ENCODE measurements at regions not wholly inside any gene's neighbourhood (a gene's known extent, or its start where the extent isn't known, plus 50 kb on each side); places are given as distances from the start of the nearest gene placed in this dataset.
"Not testable (repeated sequence)": the region's sequence is repeated elsewhere in the genome, so short reads cannot be mapped to it uniquely, and the experiment has no call there.

- Histone ChIP-seq H3K4me1 (ENCODE audit: low read length) (no peaks in the 10 kb centered on the region), H2AFZ (ENCODE audit: low read length) (no peak overlapping the region), H3K27ac (ENCODE audit: low read length) (no peak overlapping the region), H3K36me3 (replicated peaks; ENCODE audit: insufficient read depth, low read length) (no peaks in the 10 kb centered on the region), H3K9ac (ENCODE audit: low read length) (no peak overlapping the region), H3K4me3 (ENCODE audit: low read length) (no peak overlapping the region), H3K27me3 (replicated peaks; ENCODE audit: insufficient read depth, low read length) (no peaks in the 10 kb centered on the region), H3K9me2 (replicated peaks; ENCODE audit: insufficient read depth, low read length) (no peaks in the 10 kb centered on the region), H3F3A (ENCODE audit: insufficient read depth, low read length) (no peaks in the 10 kb centered on the region), H3K9me3 (replicated peaks; ENCODE audit: insufficient read depth, low read length) (no peaks in the 10 kb centered on the region), H3K79me2 (ENCODE audit: low read length) (no peaks in the 10 kb centered on the region), H3K4me2 (ENCODE audit: low read depth, low read length) (no peak overlapping the region), H4K20me1 (ENCODE audit: insufficient read depth, low read length) (no peaks in the 10 kb centered on the region)
- TF ChIP-seq EZH2phosphoT487 (IDR thresholded peaks at IDR 0.05; ENCODE audit: low read length) (no peak), EZH2 (optimal IDR thresholded peaks at IDR 0.05; ENCODE audit: low read depth, low read length) (no peak)
- TF ChIP-seq, protein P1, sequence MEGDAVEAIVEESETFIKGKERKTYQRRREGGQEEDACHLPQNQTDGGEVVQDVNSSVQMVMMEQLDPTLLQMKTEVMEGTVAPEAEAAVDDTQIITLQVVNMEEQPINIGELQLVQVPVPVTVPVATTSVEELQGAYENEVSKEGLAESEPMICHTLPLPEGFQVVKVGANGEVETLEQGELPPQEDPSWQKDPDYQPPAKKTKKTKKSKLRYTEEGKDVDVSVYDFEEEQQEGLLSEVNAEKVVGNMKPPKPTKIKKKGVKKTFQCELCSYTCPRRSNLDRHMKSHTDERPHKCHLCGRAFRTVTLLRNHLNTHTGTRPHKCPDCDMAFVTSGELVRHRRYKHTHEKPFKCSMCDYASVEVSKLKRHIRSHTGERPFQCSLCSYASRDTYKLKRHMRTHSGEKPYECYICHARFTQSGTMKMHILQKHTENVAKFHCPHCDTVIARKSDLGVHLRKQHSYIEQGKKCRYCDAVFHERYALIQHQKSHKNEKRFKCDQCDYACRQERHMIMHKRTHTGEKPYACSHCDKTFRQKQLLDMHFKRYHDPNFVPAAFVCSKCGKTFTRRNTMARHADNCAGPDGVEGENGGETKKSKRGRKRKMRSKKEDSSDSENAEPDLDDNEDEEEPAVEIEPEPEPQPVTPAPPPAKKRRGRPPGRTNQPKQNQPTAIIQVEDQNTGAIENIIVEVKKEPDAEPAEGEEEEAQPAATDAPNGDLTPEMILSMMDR (IDR thresholded peaks at IDR 0.05; ENCODE audit: low read length), result no peak
- DNase-seq, result no peak
These were observed 79.8 kb upstream of the DIO2 start for GRCh38 chr14:80291101-80291500.

GRCh38 chr14:80286744-80287143 lies 75.4 kb upstream of the DIO2 start:
- H3K4me1 ChIP-seq (ENCODE audit: low read length); H2AFZ ChIP-seq (ENCODE audit: low read length); H3K9ac ChIP-seq (ENCODE audit: low read length); H3K4me3 ChIP-seq (ENCODE audit: low read length); H3F3A ChIP-seq (ENCODE audit: insufficient read depth, low read length); H4K20me1 ChIP-seq (ENCODE audit: insufficient read depth, low read length); H3K27ac ChIP-seq (ENCODE audit: low read length); H3K79me2 ChIP-seq (ENCODE audit: low read length); H3K9me3 ChIP-seq (replicated peaks; ENCODE audit: insufficient read depth, low read length); H3K27me3 ChIP-seq (replicated peaks; ENCODE audit: insufficient read depth, low read length); DNase-seq; H3K36me3 ChIP-seq (replicated peaks; ENCODE audit: insufficient read depth, low read length); H3K9me2 ChIP-seq (replicated peaks; ENCODE audit: insufficient read depth, low read length); H3K4me2 ChIP-seq (ENCODE audit: low read depth, low read length): not testable (repeated sequence)

GRCh38 chr14:80278293-80279023 lies 67.2 kb upstream of the DIO2 start:
- H3K9ac ChIP-seq (ENCODE audit: low read length), result no peak overlapping the region
- no peaks in the 10 kb centered on the region for H3K27me3 ChIP-seq (replicated peaks; ENCODE audit: insufficient read depth, low read length)
- no peak overlapping the region for H3K4me2 ChIP-seq (ENCODE audit: low read depth, low read length)
- no peaks in the 10 kb centered on the region for H4K20me1 ChIP-seq (ENCODE audit: insufficient read depth, low read length)
- H3K27ac ChIP-seq (ENCODE audit: low read length), result no peak overlapping the region
- H3K79me2 ChIP-seq (ENCODE audit: low read length), result no peaks in the 10 kb centered on the region
- no peaks in the 10 kb centered on the region for H3K9me2 ChIP-seq (replicated peaks; ENCODE audit: insufficient read depth, low read length)
- H3K36me3 ChIP-seq (replicated peaks; ENCODE audit: insufficient read depth, low read length), result no peaks in the 10 kb centered on the region
- no peak overlapping the region for H3K4me3 ChIP-seq (ENCODE audit: low read length)
- no peaks in the 10 kb centered on the region for H3K4me1 ChIP-seq (ENCODE audit: low read length)
- no peak for DNase-seq
- no peaks in the 10 kb centered on the region for H3F3A ChIP-seq (ENCODE audit: insufficient read depth, low read length)
- no peak for TF ChIP-seq EZH2phosphoT487 (IDR thresholded peaks at IDR 0.05; ENCODE audit: low read length)
- TF ChIP-seq, protein P1 (IDR thresholded peaks at IDR 0.05; ENCODE audit: low read length), result no peak
- no peak for TF ChIP-seq EZH2 (optimal IDR thresholded peaks at IDR 0.05; ENCODE audit: low read depth, low read length)
- H3K9me3 ChIP-seq (replicated peaks; ENCODE audit: insufficient read depth, low read length), result no peaks in the 10 kb centered on the region
- no peak overlapping the region for H2AFZ ChIP-seq (ENCODE audit: low read length)

DNA sequence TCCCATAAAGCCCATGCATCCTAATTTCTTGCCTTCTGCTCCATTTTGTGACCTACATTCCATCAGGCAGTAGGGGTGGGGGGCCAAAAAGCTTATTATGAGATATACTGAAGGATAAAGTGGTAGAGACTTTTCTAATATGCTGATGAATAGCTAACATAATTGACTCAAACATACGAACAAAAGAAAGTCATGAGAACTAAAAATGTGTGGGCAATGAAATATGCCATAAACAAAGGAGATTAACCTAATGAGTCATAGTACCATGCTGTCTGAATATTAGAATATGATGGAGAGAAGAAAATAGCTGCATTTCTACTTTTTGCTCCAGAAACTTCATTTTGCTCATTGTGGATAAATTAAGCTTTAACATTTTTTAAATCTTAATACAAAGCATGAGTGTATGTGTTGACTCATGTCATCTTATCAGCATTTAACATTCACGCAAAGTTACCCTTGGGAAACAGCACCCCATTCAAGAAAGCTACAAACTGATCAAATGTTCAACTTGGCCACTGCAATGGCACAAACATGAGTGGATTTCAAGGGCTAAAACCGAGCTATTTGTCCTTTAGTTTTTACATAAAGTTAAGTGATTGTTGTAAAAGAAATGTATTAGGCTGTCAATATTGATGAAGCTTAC lies 64.0 kb upstream of the DIO2 start:
- Histone ChIP-seq H3K9me3 (replicated peaks; ENCODE audit: insufficient read depth, low read length) (no peaks in the 10 kb centered on the region), H4K20me1 (ENCODE audit: insufficient read depth, low read length) (no peaks in the 10 kb centered on the region), H3K79me2 (ENCODE audit: low read length) (no peaks in the 10 kb centered on the region), H3K4me1 (ENCODE audit: low read length) (no peaks in the 10 kb centered on the region), H3K27me3 (replicated peaks; ENCODE audit: insufficient read depth, low read length) (no peaks in the 10 kb centered on the region), H3K27ac (ENCODE audit: low read length) (no peak overlapping the region), H3K9ac (ENCODE audit: low read length) (no peak overlapping the region), H3K9me2 (replicated peaks; ENCODE audit: insufficient read depth, low read length) (no peaks in the 10 kb centered on the region), H3K4me3 (ENCODE audit: low read length) (no peak overlapping the region), H3K36me3 (replicated peaks; ENCODE audit: insufficient read depth, low read length) (no peaks in the 10 kb centered on the region), H2AFZ (ENCODE audit: low read length) (no peak overlapping the region), H3F3A (ENCODE audit: insufficient read depth, low read length) (no peaks in the 10 kb centered on the region), H3K4me2 (ENCODE audit: low read depth, low read length) (no peak overlapping the region)
- no peak for TF ChIP-seq EZH2phosphoT487 (IDR thresholded peaks at IDR 0.05; ENCODE audit: low read length)
- TF ChIP-seq EZH2 (optimal IDR thresholded peaks at IDR 0.05; ENCODE audit: low read depth, low read length), result no peak
- TF ChIP-seq, protein P1 (IDR thresholded peaks at IDR 0.05; ENCODE audit: low read length), result no peak
- DNase-seq, result no peak

DNA sequence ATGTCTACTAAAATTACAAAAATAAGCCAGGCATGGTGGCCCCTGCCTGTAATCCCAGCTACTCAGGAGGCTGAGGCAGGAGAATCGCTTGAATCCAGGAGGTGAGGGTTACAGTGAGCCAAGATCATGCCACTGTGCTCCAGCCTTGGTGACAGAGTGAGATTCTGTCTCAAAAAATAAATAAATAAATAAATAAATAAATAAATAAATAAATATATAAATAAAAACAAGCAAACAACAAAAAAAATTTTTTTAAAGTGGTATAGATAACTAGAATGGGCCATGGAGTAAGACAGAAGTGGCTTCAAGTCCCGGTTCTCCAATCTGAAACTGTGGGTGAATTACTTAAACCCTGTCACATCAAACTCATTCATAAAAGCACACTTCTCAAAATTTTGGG lies 63.0 kb upstream of the DIO2 start:
- H3F3A ChIP-seq (ENCODE audit: insufficient read depth, low read length); H3K27me3 ChIP-seq (replicated peaks; ENCODE audit: insufficient read depth, low read length); H4K20me1 ChIP-seq (ENCODE audit: insufficient read depth, low read length); H3K36me3 ChIP-seq (replicated peaks; ENCODE audit: insufficient read depth, low read length); H3K79me2 ChIP-seq (ENCODE audit: low read length); DNase-seq; H3K9me2 ChIP-seq (replicated peaks; ENCODE audit: insufficient read depth, low read length); H3K27ac ChIP-seq (ENCODE audit: low read length); H2AFZ ChIP-seq (ENCODE audit: low read length); H3K4me1 ChIP-seq (ENCODE audit: low read length); H3K4me3 ChIP-seq (ENCODE audit: low read length); H3K9ac ChIP-seq (ENCODE audit: low read length); H3K9me3 ChIP-seq (replicated peaks; ENCODE audit: insufficient read depth, low read length); H3K4me2 ChIP-seq (ENCODE audit: low read depth, low read length): not testable (repeated sequence)
